Dendritic cell treated with granulocyte-macrophage colony-stimulating factor and Interleukin-4, amounts not matched to agents 40 ng/mL and 50 ng/mL, for 4 days (primary cell): ENCODE measurements at regions not wholly inside any gene's neighbourhood (a gene's known extent, or its start where the extent isn't known, plus 50 kb on each side); places are given as distances from the start of the nearest gene placed in this dataset.

ENCODE experiments used
- H3K27ac Mint-ChIP-seq: one replicate; pipeline ENCODE4 v1.8.0; 2022; ENCODE audit warnings: mild to moderate bottlenecking, mixed read lengths
- H3K27me3 Mint-ChIP-seq: one replicate; pipeline ENCODE4 v1.8.0; 2022; ENCODE audit warnings: mild to moderate bottlenecking, mixed read lengths
- H3K36me3 Mint-ChIP-seq: one replicate; pipeline ENCODE4 v1.8.0; 2022; ENCODE audit warnings: low read depth, mixed read lengths
- H3K4me1 Mint-ChIP-seq: one replicate; pipeline ENCODE4 v1.8.0; 2022; ENCODE audit warnings: low read depth, mixed read lengths
- H3K4me3 Mint-ChIP-seq: one replicate; pipeline ENCODE4 v1.8.0; 2022; ENCODE audit warnings: mild to moderate bottlenecking, moderate library complexity, mixed read lengths
- H3K9me3 Mint-ChIP-seq: one replicate; pipeline ENCODE4 v1.8.0; 2022; ENCODE audit warnings: mixed read lengths
- intact Hi-C: fragments of 100-400 bp; cut with micrococcal nuclease; formaldehyde crosslinking; loops from one replicate; pipeline ENCODE4 v1.15.0; 2022

DNA sequence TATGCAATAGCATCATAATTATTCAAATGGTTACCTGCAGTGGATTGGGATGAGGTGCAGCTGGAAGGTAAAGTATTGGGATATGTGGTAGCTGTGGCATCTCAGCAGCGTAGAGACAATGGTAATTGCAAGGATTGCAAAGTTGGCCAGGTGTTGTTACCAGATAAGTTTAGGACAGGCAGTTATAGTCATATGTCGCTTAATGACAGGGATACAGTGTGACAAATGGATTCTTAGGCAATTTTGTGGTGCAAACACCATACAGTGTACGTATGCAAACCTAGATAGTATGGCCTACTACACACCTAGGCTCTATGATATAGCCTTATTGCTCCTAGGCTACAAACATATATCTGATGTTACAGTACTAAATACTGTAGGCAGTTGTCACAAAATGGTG is 163.5 kb upstream of the LYZL2 start:
- no peak overlapping the region for H3K4me3 Mint-ChIP-seq

GRCh38 chr10:30792025-30792424 is 162.5 kb upstream of the LYZL2 start:
- H3K27me3 Mint-ChIP-seq: peaks cover 3% of the 10 kb centered on the region
- H3K27ac Mint-ChIP-seq: no peak overlapping the region
- H3K9me3 Mint-ChIP-seq: no peaks in the 10 kb centered on the region
- no peaks in the 10 kb centered on the region for H3K36me3 Mint-ChIP-seq
- no peaks in the 10 kb centered on the region for H3K4me1 Mint-ChIP-seq
- intact Hi-C loops: no loop called here
- H3K4me3 Mint-ChIP-seq: no peak overlapping the region

More for the DNA sequence above, 163.5 kb upstream of the LYZL2 start:
- no peaks in the 10 kb centered on the region for H3K36me3 Mint-ChIP-seq
- intact Hi-C loops: no loop called here
- no peaks in the 10 kb centered on the region for H3K4me1 Mint-ChIP-seq
- no peaks in the 10 kb centered on the region for H3K9me3 Mint-ChIP-seq
- no peak overlapping the region for H3K27ac Mint-ChIP-seq
- H3K27me3 Mint-ChIP-seq: peaks cover 3% of the 10 kb centered on the region

GRCh38 chr10:30791197-30791611 is 161.7 kb upstream of the LYZL2 start:
- Mint-ChIP-seq H3K4me1 (no peaks in the 10 kb centered on the region), H3K4me3 (no peak overlapping the region), H3K27ac (no peak overlapping the region), H3K9me3 (no peaks in the 10 kb centered on the region), H3K27me3 (peaks cover 3% of the 10 kb centered on the region), H3K36me3 (no peaks in the 10 kb centered on the region)
- intact Hi-C loops: no loop called here

DNA sequence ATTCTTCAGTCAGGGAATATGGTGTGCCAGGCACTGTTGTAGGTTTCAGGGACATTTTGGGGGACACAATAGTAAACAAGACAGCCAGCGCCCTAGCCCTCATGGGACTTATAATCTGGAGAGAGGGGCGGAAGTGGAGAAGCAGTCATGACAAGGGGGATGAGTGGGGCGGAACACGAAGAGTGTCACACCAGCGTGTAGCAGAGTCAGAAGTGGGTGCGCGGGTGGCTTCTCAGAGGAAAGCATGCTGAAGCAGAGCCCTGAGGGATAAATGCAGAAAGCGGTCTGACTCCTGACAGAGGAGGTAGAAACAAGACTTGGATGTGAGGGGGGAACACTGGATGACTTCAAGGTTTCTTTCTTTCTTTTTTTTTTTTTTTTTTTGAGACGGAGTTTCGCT is 160.3 kb upstream of the LYZL2 start:
- Mint-ChIP-seq H3K27me3 (peaks cover 5% of the 10 kb centered on the region), H3K9me3 (no peaks in the 10 kb centered on the region), H3K4me3 (no peak overlapping the region), H3K27ac (no peak overlapping the region), H3K36me3 (no peaks in the 10 kb centered on the region), H3K4me1 (no peaks in the 10 kb centered on the region)
- intact Hi-C loops: no loop called here

- intact Hi-C loops: no loop called here
- Mint-ChIP-seq H3K27me3 (peaks cover 8% of the 10 kb centered on the region), H3K4me1 (peaks cover 9% of the 10 kb centered on the region), H3K4me3 (no peak overlapping the region), H3K9me3 (no peaks in the 10 kb centered on the region), H3K27ac (no peak overlapping the region), H3K36me3 (no peaks in the 10 kb centered on the region)
Observed at GRCh38 chr10:30788307-30788706, 158.8 kb upstream of the LYZL2 start.

- Mint-ChIP-seq H3K36me3 (no peaks in the 10 kb centered on the region), H3K4me3 (no peak overlapping the region), H3K9me3 (no peaks in the 10 kb centered on the region), H3K27ac (no peak overlapping the region), H3K27me3 (peaks cover 11% of the 10 kb centered on the region), H3K4me1 (peaks cover 22% of the 10 kb centered on the region)
- intact Hi-C loops: no loop called here
Observed at GRCh38 chr10:30786906-30787305, 157.4 kb upstream of the LYZL2 start.

DNA sequence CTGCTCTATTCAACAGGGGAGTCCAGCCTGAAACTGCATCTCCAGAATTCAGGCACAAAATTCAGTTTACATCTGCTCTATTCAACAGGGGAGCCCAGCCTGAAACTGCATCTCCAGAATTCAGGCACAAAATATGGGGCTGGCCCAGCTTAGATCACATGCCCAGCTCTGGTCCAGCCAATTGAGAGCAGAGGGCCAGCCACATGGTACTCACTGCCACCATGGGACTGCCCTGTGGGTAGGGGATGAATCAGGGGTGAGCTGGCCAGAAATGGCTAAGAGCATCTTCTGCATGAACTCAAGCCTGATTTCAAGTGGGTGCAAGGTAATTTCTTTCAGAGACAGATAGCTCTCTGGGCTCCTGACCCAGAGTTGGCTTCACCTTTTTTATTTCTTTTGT is 156.6 kb upstream of the LYZL2 start:
- H3K4me3 Mint-ChIP-seq: no peak overlapping the region
- intact Hi-C loops: no loop called here
- H3K36me3 Mint-ChIP-seq: no peaks in the 10 kb centered on the region
- H3K4me1 Mint-ChIP-seq: peaks cover 22% of the 10 kb centered on the region
- H3K9me3 Mint-ChIP-seq: no peaks in the 10 kb centered on the region
- peaks cover 11% of the 10 kb centered on the region for H3K27me3 Mint-ChIP-seq
- peak overlapping the region; percentile 12 for H3K27ac Mint-ChIP-seq

- Mint-ChIP-seq H3K9me3 (no peaks in the 10 kb centered on the region), H3K4me1 (peaks cover 22% of the 10 kb centered on the region), H3K4me3 (peak overlapping the region; percentile 76), H3K27ac (peak overlapping the region; percentile 30), H3K36me3 (no peaks in the 10 kb centered on the region), H3K27me3 (peaks cover 11% of the 10 kb centered on the region)
- intact Hi-C loops: loop anchor here (2.0 to 5.0 kb wide), 2 partner anchors 706 to 1022 kb away; no protein-coding TSS in a partner anchor
Observed at GRCh38 chr10:30784897-30785605, 155.5 kb upstream of the LYZL2 start.

DNA sequence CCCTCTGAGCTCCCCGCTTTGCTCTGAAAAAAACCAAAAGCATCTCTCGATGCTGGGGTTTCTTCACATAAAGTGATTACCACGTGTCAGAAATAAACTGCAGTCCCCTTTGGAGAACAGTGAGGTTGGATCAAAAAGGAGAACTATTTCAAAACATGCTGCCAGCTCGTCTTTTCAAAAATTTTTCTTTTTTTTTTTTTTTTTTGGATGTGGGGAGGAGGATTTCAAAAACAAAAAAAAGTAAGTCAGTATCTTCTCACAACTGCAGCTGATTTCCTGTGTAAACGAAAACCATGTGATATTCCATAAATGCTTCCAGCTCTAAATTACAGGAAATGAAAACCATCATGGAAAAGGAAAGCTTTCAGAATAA is 155.0 kb upstream of the LYZL2 start:
- H3K4me1 Mint-ChIP-seq: peaks cover 22% of the 10 kb centered on the region
- peak overlapping the region; percentile 76 for H3K4me3 Mint-ChIP-seq
- no peaks in the 10 kb centered on the region for H3K9me3 Mint-ChIP-seq
- H3K27me3 Mint-ChIP-seq: peaks cover 8% of the 10 kb centered on the region
- no peaks in the 10 kb centered on the region for H3K36me3 Mint-ChIP-seq
- H3K27ac Mint-ChIP-seq: peak overlapping the region; percentile 30
- intact Hi-C loops: loop anchor here (2.0 to 5.0 kb wide), 2 partner anchors 706 to 1023 kb away; no protein-coding TSS in a partner anchor

DNA sequence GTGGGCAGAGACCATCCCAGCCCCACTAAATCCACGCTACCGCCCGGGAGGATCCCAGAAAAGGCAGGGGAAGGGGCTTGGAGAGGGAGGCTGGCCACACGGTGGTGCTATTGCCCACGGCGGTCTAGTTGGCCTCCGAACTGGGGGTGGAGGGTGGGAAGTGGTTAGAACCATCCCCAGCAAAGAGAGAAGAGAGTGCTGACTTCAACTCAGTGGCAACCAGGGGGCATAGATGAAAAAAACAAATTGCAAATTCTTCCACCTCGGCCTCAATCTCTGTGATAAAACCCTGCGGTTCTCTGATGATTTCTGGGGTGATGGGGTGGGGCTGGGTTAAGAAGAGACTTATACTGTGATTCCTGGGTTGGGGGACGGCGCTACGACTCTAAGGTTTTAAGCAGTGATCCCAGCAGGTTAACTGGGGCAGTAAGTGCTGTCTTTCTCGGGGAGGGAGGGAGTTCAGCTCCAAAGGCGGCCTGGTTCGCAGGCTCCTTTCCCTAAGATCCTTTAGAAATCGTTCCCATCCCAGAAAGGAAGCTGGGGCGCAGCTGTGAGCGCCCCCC is 154.5 kb upstream of the LYZL2 start:
- intact Hi-C loops: loop anchor here (2.0 to 5.0 kb wide), 2 partner anchors 707 to 1023 kb away; no protein-coding TSS in a partner anchor
- no peaks in the 10 kb centered on the region for H3K36me3 Mint-ChIP-seq
- peak overlapping the region; percentile 30 for H3K27ac Mint-ChIP-seq

DNA sequence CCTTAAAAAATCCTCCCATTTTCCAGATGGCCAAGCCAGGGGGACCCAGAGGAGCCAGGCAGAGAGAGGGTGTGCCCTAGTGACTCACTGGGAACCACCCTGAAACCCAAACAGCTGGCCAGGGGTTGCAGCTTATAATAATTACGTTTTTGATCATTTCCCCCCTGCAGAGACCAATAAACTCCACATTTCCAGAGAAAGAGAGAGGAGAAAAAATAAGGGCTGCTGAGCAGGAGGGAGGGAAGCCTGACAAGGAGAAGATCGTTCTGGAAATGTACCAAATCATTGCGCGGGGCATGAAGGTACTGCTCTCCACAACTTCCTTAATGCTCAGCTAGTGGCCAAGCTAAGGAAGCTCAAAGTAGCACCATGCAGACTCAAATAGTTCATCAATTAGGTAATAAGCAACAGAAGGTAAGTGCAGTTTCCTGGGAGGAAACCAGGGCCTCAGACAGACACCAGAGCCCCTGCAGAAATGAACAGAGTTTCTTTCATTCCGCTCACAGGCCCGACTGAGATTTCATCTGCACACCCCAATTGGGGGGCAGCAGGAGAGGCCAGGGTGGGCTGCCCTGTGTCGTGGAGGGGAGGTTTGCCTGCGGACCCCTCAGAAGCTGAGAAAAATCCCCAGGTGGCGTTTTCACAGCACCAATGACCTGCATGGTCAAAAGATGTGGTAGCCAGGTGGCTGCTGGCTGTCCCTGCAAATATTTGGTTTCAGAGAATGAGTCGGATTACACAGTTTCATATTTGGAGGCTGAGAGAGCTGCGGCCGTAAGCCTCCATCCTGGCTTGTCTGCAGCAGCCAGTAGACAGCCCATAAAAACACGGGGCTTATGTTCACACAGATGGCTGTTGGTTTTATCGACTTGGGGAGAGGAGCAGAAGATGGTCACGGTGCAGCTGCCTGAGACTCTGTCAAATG is 153.2 kb upstream of the LYZL2 start:
- peaks cover 8% of the 10 kb centered on the region for H3K27me3 Mint-ChIP-seq
- no peak overlapping the region for H3K4me3 Mint-ChIP-seq
- intact Hi-C loops: loop anchor here (5.0 kb wide), 1 partner anchor 1025 kb away; no protein-coding TSS in a partner anchor
- no peaks in the 10 kb centered on the region for H3K36me3 Mint-ChIP-seq
- H3K4me1 Mint-ChIP-seq: peaks cover 28% of the 10 kb centered on the region
- H3K27ac Mint-ChIP-seq: peak overlapping the region; percentile 30
- no peaks in the 10 kb centered on the region for H3K9me3 Mint-ChIP-seq

More for the DNA sequence above, 154.5 kb upstream of the LYZL2 start:
- Mint-ChIP-seq H3K4me3 (peak overlapping the region; percentile 76), H3K4me1 (peaks cover 22% of the 10 kb centered on the region), H3K9me3 (no peaks in the 10 kb centered on the region), H3K27me3 (peaks cover 8% of the 10 kb centered on the region)

GRCh38 chr10:30782157-30782536 is 152.6 kb upstream of the LYZL2 start:
- intact Hi-C loops: loop anchor here (5.0 kb wide), 1 partner anchor 1025 kb away; no protein-coding TSS in a partner anchor
- Mint-ChIP-seq H3K4me1 (peaks cover 28% of the 10 kb centered on the region), H3K36me3 (no peaks in the 10 kb centered on the region), H3K4me3 (no peak overlapping the region), H3K27ac (peak overlapping the region; percentile 30), H3K9me3 (no peaks in the 10 kb centered on the region), H3K27me3 (peaks cover 8% of the 10 kb centered on the region)

DNA sequence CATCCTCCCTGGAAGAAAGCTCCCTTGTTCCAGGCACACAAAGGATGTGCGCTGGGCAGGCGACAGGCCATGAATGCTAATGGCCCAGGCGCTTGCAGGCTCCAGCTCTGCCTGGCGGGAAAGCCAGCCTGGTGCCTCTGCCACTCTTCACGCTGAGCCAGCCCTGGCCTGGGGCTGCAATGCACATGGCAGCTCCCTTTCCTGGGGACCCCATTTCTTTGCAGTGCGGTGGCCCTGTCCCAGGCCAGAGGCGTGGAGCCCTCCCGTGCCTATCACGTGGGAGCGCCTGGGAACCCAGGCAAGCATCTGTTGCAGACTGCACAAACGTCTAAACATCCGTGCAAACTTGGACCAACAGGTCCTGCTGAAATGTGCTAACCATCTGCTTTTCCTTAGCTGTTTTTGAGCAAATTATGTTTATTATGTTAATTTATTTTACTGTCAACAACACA is 152.1 kb upstream of the LYZL2 start:
- H3K27me3 Mint-ChIP-seq: peaks cover 8% of the 10 kb centered on the region
- H3K27ac Mint-ChIP-seq: no peak overlapping the region
- H3K9me3 Mint-ChIP-seq: no peaks in the 10 kb centered on the region
- no peaks in the 10 kb centered on the region for H3K36me3 Mint-ChIP-seq
- intact Hi-C loops: loop anchor here (5.0 kb wide), 1 partner anchor 1026 kb away; no protein-coding TSS in a partner anchor
- H3K4me1 Mint-ChIP-seq: peaks cover 28% of the 10 kb centered on the region
- H3K4me3 Mint-ChIP-seq: no peak overlapping the region

GRCh38 chr10:30778769-30779168 is 149.2 kb upstream of the LYZL2 start:
- H3K4me3 Mint-ChIP-seq: no peak overlapping the region
- H3K27me3 Mint-ChIP-seq: peaks cover 6% of the 10 kb centered on the region
- intact Hi-C loops: no loop called here
- H3K4me1 Mint-ChIP-seq: peaks cover 22% of the 10 kb centered on the region
- H3K36me3 Mint-ChIP-seq: no peaks in the 10 kb centered on the region
- no peaks in the 10 kb centered on the region for H3K9me3 Mint-ChIP-seq
- no peak overlapping the region for H3K27ac Mint-ChIP-seq
